CD14-positive monocyte (primary cell): ENCODE measurements at regions not wholly inside any gene's neighbourhood (a gene's known extent, or its start where the extent isn't known, plus 50 kb on each side); places are given as distances from the start of the nearest gene placed in this dataset.

ENCODE experiments used
- DNase-seq, 3 donors: peaks; one replicate each; pipeline ENCODE4 v3.0.0-alpha.2; 2011 to 2022
- H2AFZ ChIP-seq: 2 replicates; pipeline ENCODE4 v1.6.0; 2012; ENCODE audit warnings: mild to moderate bottlenecking, low read depth, low read length, inconsistent platforms; ENCODE audit not compliant: insufficient read depth, poor library complexity, severe bottlenecking
- H3K27ac ChIP-seq, 2 donors: 1 replicate in 1 of 2; 2 replicates in 1 of 2; pipeline ENCODE4 v1.5.1; 2012 to 2013; ENCODE audit warnings: low read length in 2 of 2, control low read depth in 1 of 2, inconsistent platforms in 1 of 2, low read depth in 1 of 2, mild to moderate bottlenecking in 1 of 2
- H3K27me3 ChIP-seq, 2 donors: one replicate each; pipeline versions ENCODE4 v1.6.0 to v1.6.1; 2011 to 2013; ENCODE audit warnings: low read length in 2 of 2; ENCODE audit not compliant: control insufficient read depth in 2 of 2, insufficient read depth in 2 of 2
- H3K36me3 ChIP-seq, 2 donors: replicated peaks in 1 of 2; 1 replicate in 1 of 2; 2 replicates in 1 of 2; pipeline versions ENCODE4 v1.5.1 to v1.6.1; 2012 to 2013; ENCODE audit warnings: low read length in 2 of 2, control low read depth in 1 of 2, inconsistent platforms in 1 of 2, mild to moderate bottlenecking in 1 of 2; ENCODE audit not compliant: insufficient read depth in 2 of 2, control insufficient read depth in 1 of 2
- H3K4me1 ChIP-seq, 2 donors: 1 replicate in 1 of 2; 2 replicates in 1 of 2; pipeline versions ENCODE4 v1.5.1 to v1.6.1; 2012 to 2013; ENCODE audit warnings: low read length in 2 of 2, control low read depth in 1 of 2, inconsistent platforms in 1 of 2, mild to moderate bottlenecking in 1 of 2, moderate library complexity in 1 of 2; ENCODE audit not compliant: insufficient read depth in 2 of 2, control insufficient read depth in 1 of 2
- H3K4me2 ChIP-seq: replicated peaks from 2 replicates; pipeline ENCODE3; 2012; ENCODE audit warnings: low read length, moderate library complexity, mild to moderate bottlenecking; ENCODE audit not compliant: poor library complexity, severe bottlenecking; ENCODE audit errors: extremely low read depth
- H3K4me3 ChIP-seq, 3 experiments: fragments of 200-600 bp in 1 of 3; sonication (generic) in 1 of 3; replicated peaks in 1 of 3; 1 replicate in 2 of 3; 2 replicates in 1 of 3; pipeline ENCODE4 v1.5.1; 2011 to 2013; ENCODE audit warnings: low read length in 3 of 3, mild to moderate bottlenecking in 3 of 3, control low read depth in 2 of 3, low read depth in 2 of 3, inconsistent platforms in 1 of 3, moderate library complexity in 1 of 3
- H3K79me2 ChIP-seq: 2 replicates; pipeline ENCODE4 v1.6.0; 2012; ENCODE audit warnings: mild to moderate bottlenecking, control low read depth, inconsistent platforms, low read length, moderate library complexity; ENCODE audit not compliant: insufficient read depth
- H3K9ac ChIP-seq: 2 replicates; pipeline ENCODE4 v1.6.0; 2017; ENCODE audit warnings: low read length, mild to moderate bottlenecking; ENCODE audit not compliant: insufficient read depth, poor library complexity, severe bottlenecking
- H3K9me3 ChIP-seq, 2 donors: replicated peaks in 1 of 2; 1 replicate in 1 of 2; 2 replicates in 1 of 2; pipeline versions ENCODE4 v1.5.1 to v1.6.1; 2012 to 2013; ENCODE audit warnings: low read length in 2 of 2, control low read depth in 1 of 2; ENCODE audit not compliant: control insufficient read depth in 1 of 2, insufficient read depth in 1 of 2
- H4K20me1 ChIP-seq: 2 replicates; pipeline ENCODE4 v1.6.0; 2012; ENCODE audit warnings: mild to moderate bottlenecking, low read length, control low read depth, moderate library complexity; ENCODE audit not compliant: insufficient read depth
- H3K27ac Mint-ChIP-seq, 7 donors: one replicate each; pipeline ENCODE4 v1.8.0; 2020; ENCODE audit warnings: mild to moderate bottlenecking in 7 of 7, mixed read lengths in 7 of 7, moderate library complexity in 6 of 7, inconsistent platforms in 2 of 7
- H3K27me3 Mint-ChIP-seq, 3 donors: one replicate each; pipeline ENCODE4 v1.8.0; 2021 to 2022; ENCODE audit warnings: low read depth in 3 of 3, mild to moderate bottlenecking in 3 of 3, mixed read lengths in 3 of 3, moderate library complexity in 3 of 3, inconsistent platforms in 1 of 3
- H3K36me3 Mint-ChIP-seq, 2 donors: one replicate each; pipeline ENCODE4 v1.8.0; 2020; ENCODE audit warnings: mixed read lengths in 2 of 2, inconsistent platforms in 1 of 2, mild to moderate bottlenecking in 1 of 2
- H3K4me1 Mint-ChIP-seq: one replicate; pipeline ENCODE4 v1.8.0; 2020; ENCODE audit warnings: mild to moderate bottlenecking, mixed read lengths
- H3K4me3 Mint-ChIP-seq, 2 donors: one replicate each; pipeline ENCODE4 v1.8.0; 2020; ENCODE audit warnings: mild to moderate bottlenecking in 2 of 2, mixed read lengths in 2 of 2, moderate library complexity in 1 of 2
- H3K9me3 Mint-ChIP-seq, 7 donors: one replicate each; pipeline ENCODE4 v1.8.0; 2020 to 2022; ENCODE audit warnings: mixed read lengths in 7 of 7, mild to moderate bottlenecking in 6 of 7, moderate library complexity in 6 of 7, inconsistent platforms in 2 of 7
- WGBS: methylation state at CpG from one replicate; pipeline ENCODE4 v1.1.5; 2013; ENCODE audit warnings: missing lambda C conversion rate; ENCODE audit not compliant: insufficient coverage; 5-methylcytosine and 5-hydroxymethylcytosine counted together
- intact Hi-C, 2 donors: fragments of 100-400 bp; cut with micrococcal nuclease; formaldehyde crosslinking; loops; one replicate each; pipeline versions ENCODE4 v1.15.0 to v1.15.1; 2023
- TF ChIP-seq, protein P1 (sequence below): fragments of 200-600 bp; IDR thresholded peaks from one replicate; pipeline ENCODE4 v1.8.0; 2022; ENCODE audit warnings: antibody characterized with exemption, mild to moderate bottlenecking

DNA sequence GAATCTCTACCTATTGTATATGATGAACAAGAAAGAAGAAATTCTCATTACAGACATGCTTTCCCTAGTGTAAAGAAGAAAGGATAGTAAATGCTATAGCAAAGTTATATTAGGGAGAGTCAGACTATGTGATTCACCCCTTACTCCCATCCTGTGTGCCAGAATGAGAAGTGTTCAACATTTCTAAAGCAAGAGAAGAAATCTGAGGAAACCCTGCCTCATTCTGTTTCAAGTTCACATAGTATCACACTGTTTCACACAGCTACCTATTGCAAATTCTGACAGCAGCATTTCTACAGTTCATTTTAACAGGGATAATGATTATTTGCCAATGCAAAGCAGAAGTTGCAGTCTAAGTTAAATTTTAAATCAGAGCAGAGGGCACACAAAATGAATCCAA lies 267.2 kb upstream of the TCF21 start:
- TF ChIP-seq, protein P1, sequence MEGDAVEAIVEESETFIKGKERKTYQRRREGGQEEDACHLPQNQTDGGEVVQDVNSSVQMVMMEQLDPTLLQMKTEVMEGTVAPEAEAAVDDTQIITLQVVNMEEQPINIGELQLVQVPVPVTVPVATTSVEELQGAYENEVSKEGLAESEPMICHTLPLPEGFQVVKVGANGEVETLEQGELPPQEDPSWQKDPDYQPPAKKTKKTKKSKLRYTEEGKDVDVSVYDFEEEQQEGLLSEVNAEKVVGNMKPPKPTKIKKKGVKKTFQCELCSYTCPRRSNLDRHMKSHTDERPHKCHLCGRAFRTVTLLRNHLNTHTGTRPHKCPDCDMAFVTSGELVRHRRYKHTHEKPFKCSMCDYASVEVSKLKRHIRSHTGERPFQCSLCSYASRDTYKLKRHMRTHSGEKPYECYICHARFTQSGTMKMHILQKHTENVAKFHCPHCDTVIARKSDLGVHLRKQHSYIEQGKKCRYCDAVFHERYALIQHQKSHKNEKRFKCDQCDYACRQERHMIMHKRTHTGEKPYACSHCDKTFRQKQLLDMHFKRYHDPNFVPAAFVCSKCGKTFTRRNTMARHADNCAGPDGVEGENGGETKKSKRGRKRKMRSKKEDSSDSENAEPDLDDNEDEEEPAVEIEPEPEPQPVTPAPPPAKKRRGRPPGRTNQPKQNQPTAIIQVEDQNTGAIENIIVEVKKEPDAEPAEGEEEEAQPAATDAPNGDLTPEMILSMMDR: no peak
- Histone ChIP-seq H3K79me2 (no peaks in the 10 kb centered on the region), H3K27me3 (no peaks in the 10 kb centered on the region), H3K4me2 (no peak overlapping the region), H3K27ac (no peak overlapping the region), H2AFZ (no peak overlapping the region), H4K20me1 (no peaks in the 10 kb centered on the region), H3K36me3 (no peaks in the 10 kb centered on the region), H3K4me1 (no peaks in the 10 kb centered on the region), H3K4me3 (no peak overlapping the region), H3K9ac (no peak overlapping the region), H3K9me3 (no peaks in the 10 kb centered on the region)
- Mint-ChIP-seq H3K4me3 (no peak overlapping the region), H3K9me3 (peaks cover 1 to 7% (median 3%) of the 10 kb centered on the region in 7 donors), H3K4me1 (no peaks in the 10 kb centered on the region), H3K36me3 (no peaks in the 10 kb centered on the region), H3K27ac (no peak overlapping the region), H3K27me3 (peaks cover 0 to 2% (median 2%) of the 10 kb centered on the region in 3 donors)
- DNase-seq: no peak
- intact Hi-C loops: no loop called here

DNA sequence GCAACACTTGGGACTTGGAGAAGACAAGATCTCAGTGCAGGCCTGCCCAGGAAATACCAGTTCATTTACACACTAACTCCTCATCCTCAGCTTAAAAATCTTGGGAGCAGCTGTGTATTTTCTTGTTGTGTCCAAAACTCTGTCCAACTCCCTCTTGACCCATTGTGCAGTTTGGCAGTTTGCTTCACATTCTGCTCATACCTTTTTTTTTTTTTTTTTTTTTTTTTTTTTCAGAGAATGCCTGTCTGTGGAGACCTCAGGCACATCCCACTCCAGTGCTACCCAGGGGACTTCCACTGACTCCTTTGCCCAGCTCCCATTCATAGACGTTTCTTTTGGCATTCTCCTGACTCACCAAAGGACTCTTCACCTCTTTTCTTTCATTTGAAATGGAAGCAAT lies 265.8 kb upstream of the TCF21 start:
- Histone ChIP-seq H3K27ac (no peak overlapping the region), H3K4me3 (no peak overlapping the region), H3K9ac (no peak overlapping the region), H3K4me2 (no peak overlapping the region), H4K20me1 (no peaks in the 10 kb centered on the region), H2AFZ (no peak overlapping the region), H3K79me2 (no peaks in the 10 kb centered on the region), H3K4me1 (no peaks in the 10 kb centered on the region), H3K36me3 (no peaks in the 10 kb centered on the region), H3K27me3 (no peaks in the 10 kb centered on the region), H3K9me3 (no peaks in the 10 kb centered on the region)
- intact Hi-C loops: no loop called here
- Mint-ChIP-seq H3K27ac (peak overlapping the region in 1 of 7 donors; percentile 49), H3K27me3 (peaks cover 0 to 2% (median 2%) of the 10 kb centered on the region in 3 donors), H3K4me3 (no peak overlapping the region), H3K4me1 (no peaks in the 10 kb centered on the region), H3K36me3 (no peaks in the 10 kb centered on the region), H3K9me3 (peaks cover 0 to 7% (median 2%) of the 10 kb centered on the region in 7 donors)
- no peak for DNase-seq
- TF ChIP-seq, protein P1: no peak
- no CpG with 5 or more reads among the region's 1 CpG for WGBS
